Breast epithelium (tissue), 4 donors: ENCODE measurements at regions not wholly inside any gene's neighbourhood (a gene's known extent, or its start where the extent isn't known, plus 50 kb on each side); places are given as distances from the start of the nearest gene placed in this dataset.

Experiments
- DNase-seq, 2 donors: peaks; one replicate each; pipeline ENCODE4 v3.0.0-alpha.2; 2019; ENCODE audit warnings: low spot score in 2 of 2
- H3K27ac ChIP-seq, 2 donors: fragments of 200-600 bp; sonication (generic) in 1 of 2; one replicate each; pipeline ENCODE4 v1.5.1; 2016 to 2019; ENCODE audit warnings: mild to moderate bottlenecking in 1 of 2
- H3K27me3 ChIP-seq, 2 donors: fragments of 200-600 bp; sonication (generic) in 1 of 2; one replicate each; pipeline versions ENCODE4 v1.5.1 to v1.6.0; 2017 to 2019; ENCODE audit warnings: control low read depth in 1 of 2, mild to moderate bottlenecking in 1 of 2
- H3K36me3 ChIP-seq: fragments of 200-600 bp; one replicate; pipeline ENCODE4 v1.5.1; 2019
- H3K4me1 ChIP-seq, 2 donors: fragments of 200-600 bp; sonication (generic); one replicate each; pipeline ENCODE4 v1.5.1; 2016 to 2019; ENCODE audit warnings: control low read depth in 1 of 2
- H3K4me3 ChIP-seq, 3 donors: fragments of 200-600 bp; sonication (generic); 1 replicate in 2 of 3; 2 replicates in 1 of 3; pipeline ENCODE4 v1.5.1; 2016 to 2019; ENCODE audit warnings: mild to moderate bottlenecking in 3 of 3, moderate library complexity in 2 of 3
- H3K9me3 ChIP-seq, 2 donors: fragments of 200-600 bp; sonication (generic) in 1 of 2; one replicate each; pipeline ENCODE4 v1.5.1; 2016 to 2019; ENCODE audit warnings: control low read depth in 1 of 2
- CTCF ChIP-seq, 3 donors: fragments of 450-650 bp; IDR thresholded peaks; one replicate each; pipeline ENCODE4 v1.5.1; 2016 to 2017; ENCODE audit warnings: antibody characterized with exemption in 3 of 3, mild to moderate bottlenecking in 3 of 3, moderate library complexity in 3 of 3
- POLR2A ChIP-seq: fragments of 450-650 bp; IDR thresholded peaks from one replicate; pipeline ENCODE4 v1.6.1; 2016; ENCODE audit warnings: antibody characterized with exemption, mild to moderate bottlenecking, moderate library complexity
- POLR2AphosphoS5 ChIP-seq, 3 donors: sonication (generic); formaldehyde crosslinking; IDR thresholded peaks; one replicate each; pipeline ENCODE4 v1.6.1; 2017; ENCODE audit warnings: antibody characterized with exemption in 3 of 3
- intact Hi-C: fragments of 100-400 bp; cut with DNase I; formaldehyde crosslinking; loops from one replicate; pipeline ENCODE4 v1.15.1; 2023; ENCODE audit warnings: low total_unique reads

GRCh38 chr18:73274812-73275621 is 407.2 kb upstream of the NETO1 start:
- Histone ChIP-seq H3K27ac (no peak overlapping the region), H3K36me3 (no peaks in the 10 kb centered on the region), H3K27me3 (no peaks in the 10 kb centered on the region), H3K4me3 (no peak overlapping the region), H3K4me1 (no peaks in the 10 kb centered on the region), H3K9me3 (no peaks in the 10 kb centered on the region)
- DNase-seq, result no peak
- intact Hi-C loops, result no loop called here
- TF ChIP-seq CTCF (IDR thresholded peaks at IDR 0.05) (no peak), POLR2AphosphoS5 (IDR thresholded peaks at IDR 0.05) (no peak), POLR2A (no peak)

DNA sequence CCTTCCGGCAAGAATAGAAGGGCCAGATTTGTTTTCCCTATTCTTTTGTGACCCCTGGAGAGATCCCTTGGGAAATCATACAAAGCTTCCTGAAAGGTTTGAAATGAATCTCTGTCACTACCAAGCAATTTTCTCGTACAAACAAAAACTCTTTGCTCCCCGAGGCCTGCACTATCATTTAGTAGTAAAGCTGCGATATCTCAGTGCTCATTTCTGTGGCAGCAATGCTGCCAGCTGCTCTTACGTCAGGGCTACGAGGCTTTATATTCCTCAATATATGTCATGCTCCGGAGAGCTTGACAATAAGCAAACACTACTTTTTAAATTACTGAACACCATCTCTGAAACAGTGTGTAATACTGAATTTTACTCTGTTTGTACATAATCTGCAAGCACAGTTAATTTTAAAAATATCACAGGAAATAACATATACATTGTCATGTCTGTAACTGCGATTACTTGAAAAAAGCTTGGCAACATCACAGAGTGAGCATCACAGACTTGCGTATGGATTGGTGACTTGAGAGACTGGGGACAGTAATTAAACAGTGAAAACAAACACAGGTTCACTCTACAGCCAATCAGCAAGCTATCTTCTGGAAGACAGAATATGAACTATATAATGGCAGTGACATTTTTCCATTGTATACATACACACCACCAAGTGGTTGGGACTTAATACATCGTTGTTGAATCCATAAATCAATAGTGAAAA is 403.3 kb upstream of the NETO1 start:
- intact Hi-C loops, result no loop called here

DNA sequence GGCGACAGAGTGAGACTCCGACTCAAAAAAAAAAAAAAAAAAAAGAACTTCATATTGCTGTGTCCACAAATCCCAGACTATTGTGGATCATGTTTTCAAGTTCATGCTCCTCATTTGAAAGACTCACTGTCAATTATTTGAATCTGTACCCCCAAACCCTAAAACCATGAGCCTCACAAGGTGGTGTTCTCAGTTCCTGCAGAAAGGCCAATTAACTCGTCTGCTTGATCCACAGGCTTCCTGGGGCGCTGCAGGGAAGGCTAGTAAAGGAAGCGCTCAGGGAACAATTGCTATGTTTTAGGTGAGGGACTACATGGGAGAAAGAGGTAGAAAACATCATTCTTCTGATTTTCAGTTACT is 396.8 kb upstream of the NETO1 start:
- Histone ChIP-seq H3K27ac (no peak overlapping the region), H3K27me3 (no peaks in the 10 kb centered on the region), H3K9me3 (no peaks in the 10 kb centered on the region), H3K4me1 (no peaks in the 10 kb centered on the region), H3K36me3 (no peaks in the 10 kb centered on the region), H3K4me3 (no peak overlapping the region)
- DNase-seq, result no peak
- intact Hi-C loops, result no loop called here
- TF ChIP-seq POLR2A, result no peak
- TF ChIP-seq CTCF (IDR thresholded peaks at IDR 0.05), result no peak
- TF ChIP-seq POLR2AphosphoS5 (IDR thresholded peaks at IDR 0.05), result no peak

More for the DNA sequence above, 403.3 kb upstream of the NETO1 start:
- Histone ChIP-seq H3K27ac (no peak overlapping the region), H3K9me3 (no peaks in the 10 kb centered on the region), H3K4me1 (no peaks in the 10 kb centered on the region), H3K36me3 (no peaks in the 10 kb centered on the region), H3K27me3 (no peaks in the 10 kb centered on the region), H3K4me3 (no peak overlapping the region)
- no peak for TF ChIP-seq CTCF (IDR thresholded peaks at IDR 0.05)
- no peak for TF ChIP-seq POLR2A
- TF ChIP-seq POLR2AphosphoS5 (IDR thresholded peaks at IDR 0.05), result no peak
- DNase-seq, result no peak

DNA sequence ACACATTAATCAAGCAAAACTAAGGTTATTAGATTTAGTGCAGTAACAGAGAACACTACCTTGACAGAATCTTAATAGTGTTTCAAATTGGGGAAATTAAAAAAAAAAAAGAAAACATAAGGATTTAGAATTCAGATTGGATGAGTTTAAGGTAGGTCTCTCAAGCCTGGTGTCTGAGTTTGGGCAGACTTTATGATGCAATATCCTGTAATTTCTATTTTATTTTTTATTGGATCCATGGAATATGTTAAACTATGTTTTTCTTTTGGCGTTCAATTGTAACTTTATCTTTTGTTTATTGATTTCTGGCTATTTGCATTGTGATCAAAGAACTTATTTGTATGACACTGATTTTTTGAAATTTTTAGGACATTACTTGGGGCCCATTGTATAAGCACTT is 394.1 kb upstream of the NETO1 start:
- TF ChIP-seq POLR2A (no peak), POLR2AphosphoS5 (IDR thresholded peaks at IDR 0.05) (no peak), CTCF (IDR thresholded peaks at IDR 0.05) (no peak)
- no peak overlapping the region for H3K27ac ChIP-seq
- no peaks in the 10 kb centered on the region for H3K9me3 ChIP-seq
- H3K27me3 ChIP-seq, result no peaks in the 10 kb centered on the region
- intact Hi-C loops, result no loop called here
- no peak for DNase-seq
- H3K36me3 ChIP-seq, result no peaks in the 10 kb centered on the region
- no peak overlapping the region for H3K4me3 ChIP-seq
- H3K4me1 ChIP-seq, result no peaks in the 10 kb centered on the region

DNA sequence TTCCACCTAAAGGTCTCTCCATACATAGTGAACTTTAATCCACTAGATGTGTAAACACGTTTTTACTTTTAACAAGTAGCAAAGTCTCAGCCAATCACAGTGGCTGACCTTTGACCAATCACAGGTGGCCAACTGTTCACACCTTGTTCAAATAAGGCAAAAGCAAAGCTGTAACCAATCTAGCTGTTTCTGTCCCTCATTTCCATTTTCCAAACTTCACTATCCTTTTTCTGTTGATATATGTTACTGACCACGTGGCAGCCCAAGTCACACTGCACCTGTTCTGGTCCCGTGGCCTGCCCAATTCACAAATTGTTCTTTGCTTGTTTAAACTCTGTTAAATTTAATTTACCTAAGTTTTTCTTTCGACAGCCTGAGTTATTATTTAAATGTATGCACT is 393.5 kb upstream of the NETO1 start:
- no peak overlapping the region for H3K4me3 ChIP-seq
- H3K9me3 ChIP-seq, result no peaks in the 10 kb centered on the region
- H3K27me3 ChIP-seq, result no peaks in the 10 kb centered on the region
- H3K4me1 ChIP-seq, result no peaks in the 10 kb centered on the region
- no peaks in the 10 kb centered on the region for H3K36me3 ChIP-seq
- DNase-seq, result no peak
- intact Hi-C loops, result no loop called here
- no peak for TF ChIP-seq CTCF (IDR thresholded peaks at IDR 0.05)
- TF ChIP-seq POLR2AphosphoS5 (IDR thresholded peaks at IDR 0.05), result no peak
- TF ChIP-seq POLR2A, result no peak
- no peak overlapping the region for H3K27ac ChIP-seq
